ENCODE measurements at regions not wholly inside any gene's neighbourhood (a gene's known extent, or its start where the extent isn't known, plus 50 kb on each side); places are given as distances from the start of the nearest gene placed in this dataset.

- TF ChIP-seq CTCF (conservative IDR thresholded peaks at IDR 0.05; ENCODE audit: low read length) = no peak
- TF ChIP-seq EZH2phosphoT487 (IDR thresholded peaks at IDR 0.05; ENCODE audit: borderline replicate concordance) = no peak
Observed at GRCh38 chr16:9438991-9439390, 347.5 kb downstream of the HAPSTR1 start.
